NCI-H510A treated with DMSO at 0.1 percent for 48 hours (cell line): ENCODE measurements at regions not wholly inside any gene's neighbourhood (a gene's known extent, or its start where the extent isn't known, plus 50 kb on each side); places are given as distances from the start of the nearest gene placed in this dataset.

ENCODE experiments used
- DNase-seq: peaks from one replicate; lab custom pipeline; 2025; lab: John Stamatoyannopoulos, UW

- DNase-seq, result no peak
Observed at GRCh38 chr11:98874050-98874449, 146.7 kb upstream of the CNTN5 start.

GRCh38 chr11:98895936-98896335, 124.8 kb upstream of the CNTN5 start:
- no peak for DNase-seq

DNA sequence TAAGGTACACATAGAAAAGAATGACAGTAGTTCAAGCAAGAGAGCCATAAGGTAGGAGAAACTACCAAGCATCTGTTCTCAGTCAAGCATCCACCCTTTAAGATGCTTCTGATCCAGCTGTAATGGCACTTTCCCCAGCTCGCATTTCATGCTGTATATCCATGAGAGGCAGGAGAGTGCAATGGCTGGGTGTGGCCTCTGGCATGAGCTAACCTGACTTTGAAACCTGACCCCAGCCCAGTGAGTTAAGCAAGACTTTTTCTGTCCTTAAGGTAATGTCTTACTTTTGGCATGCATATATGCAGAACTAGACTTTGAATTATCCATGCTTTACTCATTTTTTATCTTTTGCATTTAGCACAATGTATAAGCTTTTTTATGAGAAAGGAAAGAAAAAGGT, 79.8 kb upstream of the CNTN5 start:
- DNase-seq, result peak; percentile 3

GRCh38 chr11:98944461-98944860, 76.3 kb upstream of the CNTN5 start:
- no peak for DNase-seq

DNA sequence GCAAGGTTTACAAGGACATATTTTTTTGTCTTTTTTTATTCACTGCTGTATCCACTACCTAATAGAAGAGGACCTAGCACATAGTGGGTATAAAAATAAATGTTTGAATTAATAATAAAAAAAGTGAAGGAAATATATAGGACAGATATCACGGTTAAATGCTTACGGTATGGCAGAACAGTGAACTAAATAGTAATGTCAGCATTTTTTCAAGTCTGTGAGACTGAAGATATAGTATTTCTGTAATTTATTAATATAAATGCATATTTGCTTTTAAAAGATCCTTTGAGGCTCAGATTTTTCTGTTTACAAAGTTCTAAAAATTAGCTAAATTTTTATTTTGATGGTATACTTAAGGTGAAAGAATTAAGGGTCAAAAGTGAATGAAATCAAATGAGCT, 68.6 kb upstream of the CNTN5 start:
- DNase-seq, result no peak

DNA sequence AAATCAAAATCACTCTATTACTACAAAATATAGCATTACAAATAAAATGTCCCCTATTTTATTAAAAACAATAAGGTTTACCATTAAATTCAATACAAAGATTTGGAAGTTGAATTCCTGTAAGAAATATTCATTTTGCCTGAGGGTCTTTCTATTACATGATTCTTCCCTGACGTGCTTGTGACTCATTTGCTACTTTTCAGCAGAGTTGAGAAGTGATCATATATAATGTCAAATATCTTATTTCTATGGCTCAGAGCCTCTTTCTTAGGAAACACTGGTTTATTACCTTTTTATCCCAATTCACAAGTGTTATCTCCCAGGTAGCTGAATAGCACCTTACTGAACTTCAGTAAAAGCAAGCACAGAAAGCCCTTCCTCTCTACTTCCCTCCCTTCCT, 65.2 kb upstream of the CNTN5 start:
- no peak for DNase-seq

- DNase-seq, result no peak
Observed at GRCh38 chr11:98964146-98964545, 56.6 kb upstream of the CNTN5 start.

GRCh38 chr11:98965358-98965757, 55.4 kb upstream of the CNTN5 start:
- no peak for DNase-seq

DNA sequence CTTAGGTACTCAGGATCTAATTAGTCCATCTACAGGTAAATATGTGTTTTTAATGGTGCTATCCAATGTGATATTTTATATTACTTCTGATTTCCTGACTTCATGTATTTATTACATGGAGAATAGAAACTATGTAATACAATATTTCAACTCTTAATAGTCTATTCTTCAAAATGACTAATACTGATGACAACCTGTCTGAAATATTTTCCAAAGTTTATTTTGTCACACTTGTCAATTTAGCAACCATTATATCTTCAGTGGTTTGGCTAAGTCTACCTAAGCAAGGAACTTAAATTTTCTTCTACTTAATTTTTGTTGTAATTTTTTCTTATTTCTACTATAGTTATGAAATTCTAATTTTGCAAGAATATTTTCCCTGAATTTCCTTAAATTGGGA, 55.0 kb upstream of the CNTN5 start:
- no peak for DNase-seq

- DNase-seq, result no peak
Observed at GRCh38 chr11:98967005-98967404, 53.7 kb upstream of the CNTN5 start.
